ENCODE measurements at regions not wholly inside any gene's neighbourhood (a gene's known extent, or its start where the extent isn't known, plus 50 kb on each side); places are given as distances from the start of the nearest gene placed in this dataset.

GRCh38 chr2:71842744-71843143 is 304.9 kb downstream of the CYP26B1 start:
- no peak for TF ChIP-seq CTCF (IDR thresholded peaks at IDR 0.05)
- ChIA-PET POLR2A (no interaction called here), CTCF (no interaction called here)
- Mint-ChIP-seq H3K4me3 (no peak overlapping the region), H3K27ac (no peak overlapping the region), H3K36me3 (ENCODE audit: low read depth) (no peaks in the 10 kb centered on the region), H3K9me3 (no peaks in the 10 kb centered on the region), H3K27me3 (no peaks in the 10 kb centered on the region), H3K4me1 (no peaks in the 10 kb centered on the region)
- ATAC-seq (ENCODE audit: low read depth) (no peak), DNase-seq (no peak)
- intact Hi-C loops (cut with micrococcal nuclease), result no loop called here

- Mint-ChIP-seq H3K27me3 (peaks cover 3% of the 10 kb centered on the region), H3K36me3 (ENCODE audit: low read depth) (no peaks in the 10 kb centered on the region), H3K27ac (no peak overlapping the region), H3K4me3 (no peak overlapping the region), H3K9me3 (no peaks in the 10 kb centered on the region), H3K4me1 (no peaks in the 10 kb centered on the region)
- intact Hi-C loops (cut with micrococcal nuclease), result no loop called here
- ATAC-seq (ENCODE audit: low read depth) (no peak), DNase-seq (no peak)
- ChIA-PET CTCF (no interaction called here), POLR2A (no interaction called here)
- no peak for TF ChIP-seq CTCF (IDR thresholded peaks at IDR 0.05)
These were observed 307.8 kb downstream of the CYP26B1 start for GRCh38 chr2:71839826-71840225.

GRCh38 chr2:71834796-71835195 is 312.9 kb downstream of the CYP26B1 start:
- no peaks in the 10 kb centered on the region for H3K9me3 Mint-ChIP-seq
- TF ChIP-seq CTCF (IDR thresholded peaks at IDR 0.05), result no peak
- no peak overlapping the region for H3K4me3 Mint-ChIP-seq
- intact Hi-C loops (cut with micrococcal nuclease), result no loop called here
- ChIA-PET CTCF (no interaction called here), POLR2A (no interaction called here)
- H3K27me3 Mint-ChIP-seq, result peaks cover 3% of the 10 kb centered on the region
- DNase-seq, result no peak
- no peak overlapping the region for H3K27ac Mint-ChIP-seq
- ATAC-seq (ENCODE audit: low read depth), result no peak
- no peaks in the 10 kb centered on the region for H3K4me1 Mint-ChIP-seq
- no peaks in the 10 kb centered on the region for H3K36me3 Mint-ChIP-seq (ENCODE audit: low read depth)

- Mint-ChIP-seq H3K36me3 (ENCODE audit: low read depth) (no peaks in the 10 kb centered on the region), H3K4me3 (no peak overlapping the region), H3K27me3 (peaks cover 3% of the 10 kb centered on the region), H3K27ac (no peak overlapping the region), H3K9me3 (no peaks in the 10 kb centered on the region), H3K4me1 (no peaks in the 10 kb centered on the region)
- CTCF ChIA-PET, result no interaction called here
- POLR2A ChIA-PET, result no interaction called here
- no peak for ATAC-seq (ENCODE audit: low read depth)
- no peak for DNase-seq
- intact Hi-C loops (cut with micrococcal nuclease), result no loop called here
- no peak for TF ChIP-seq CTCF (IDR thresholded peaks at IDR 0.05)
These were observed 313.7 kb downstream of the CYP26B1 start for GRCh38 chr2:71833855-71834560.

GRCh38 chr2:71833272-71833671 is 314.4 kb downstream of the CYP26B1 start:
- H3K4me1 Mint-ChIP-seq, result no peaks in the 10 kb centered on the region
- H3K4me3 Mint-ChIP-seq, result no peak overlapping the region
- peaks cover 3% of the 10 kb centered on the region for H3K27me3 Mint-ChIP-seq
- intact Hi-C loops (cut with micrococcal nuclease), result no loop called here
- ChIA-PET POLR2A (no interaction called here), CTCF (no interaction called here)
- DNase-seq, result no peak
- H3K9me3 Mint-ChIP-seq, result no peaks in the 10 kb centered on the region
- no peak for TF ChIP-seq CTCF (IDR thresholded peaks at IDR 0.05)
- H3K36me3 Mint-ChIP-seq (ENCODE audit: low read depth), result no peaks in the 10 kb centered on the region
- ATAC-seq (ENCODE audit: low read depth), result no peak
- H3K27ac Mint-ChIP-seq, result no peak overlapping the region

Measured in activated B cell treated with CpG ODN at 0.5 μM for 24 hours (primary cell).